SK-N-SH (cell line): ENCODE measurements at regions not wholly inside any gene's neighbourhood (a gene's known extent, or its start where the extent isn't known, plus 50 kb on each side); places are given as distances from the start of the nearest gene placed in this dataset.

Source experiments
- CTCF ChIA-PET: fragments of 300-600, 350-600 bp; formaldehyde crosslinking; extraction: SDS; loops from one replicate; lab custom pipeline; 2021; lab: Yijun Ruan, JAX
- POLR2A ChIA-PET: fragments of 350-600 bp; sonication (Branson Sonifier 250); formaldehyde crosslinking; extraction: SDS; loops from one replicate; lab custom pipeline; 2020; ENCODE audit warnings: antibody characterized with exemption, inconsistent platforms; lab: Yijun Ruan, JAX
- DNase-seq: peaks from one replicate; pipeline ENCODE4 v3.0.0; 2012
- H2AFZ ChIP-seq: fragments of 200-600 bp; sonication (generic); 2 replicates; pipeline ENCODE4 v1.8.1; 2016; ENCODE audit warnings: antibody characterized with exemption, mild to moderate bottlenecking, low read depth
- H3F3A ChIP-seq: fragments of 200-600 bp; sonication (generic); replicated peaks from 2 replicates; pipeline ENCODE3; 2016; ENCODE audit warnings: antibody characterized with exemption, mild to moderate bottlenecking; ENCODE audit not compliant: insufficient read depth
- H3K27ac ChIP-seq, 2 experiments: fragments of 200-500 bp in 1 of 2; fragments of 200-600 bp in 1 of 2; sonication (Bioruptor generic) in 1 of 2; sonication (generic), shearing (Covaris generic) in 1 of 2; 2 replicates each; pipeline versions ENCODE4 v1.5.1 to v1.6.1; 2014 to 2016; ENCODE audit warnings: low read depth in 2 of 2, inconsistent platforms in 1 of 2, low read length in 1 of 2, mild to moderate bottlenecking in 1 of 2, mixed read lengths in 1 of 2
- H3K27me3 ChIP-seq: fragments of 200-600 bp; sonication (generic), shearing (Covaris generic); 2 replicates; pipeline ENCODE4 v1.6.1; 2016; ENCODE audit warnings: mixed run types; ENCODE audit not compliant: insufficient read depth
- H3K36me3 ChIP-seq, 2 experiments: fragments of 200-500 bp in 1 of 2; fragments of 200-600 bp in 1 of 2; sonication (Bioruptor generic) in 1 of 2; sonication (generic) in 1 of 2; replicated peaks in 1 of 2; 2 replicates each; pipeline versions ENCODE3 to v1.5.1; 2014 to 2016; ENCODE audit warnings: low read length in 1 of 2, mild to moderate bottlenecking in 1 of 2; ENCODE audit not compliant: insufficient read depth in 2 of 2, control insufficient read depth in 1 of 2
- H3K4me1 ChIP-seq, 2 experiments: fragments of 200-500 bp in 1 of 2; fragments of 200-600 bp in 1 of 2; sonication (Bioruptor generic) in 1 of 2; sonication (generic), shearing (Covaris generic) in 1 of 2; 2 replicates each; pipeline versions ENCODE4 v1.5.1 to v1.6.1; 2014 to 2016; ENCODE audit warnings: low read depth in 1 of 2, low read length in 1 of 2, mixed run types in 1 of 2; ENCODE audit not compliant: insufficient read depth in 2 of 2, control insufficient read depth in 1 of 2
- H3K4me2 ChIP-seq: fragments of 200-600 bp; sonication (generic), shearing (Covaris generic); 2 replicates; pipeline ENCODE4 v1.6.1; 2017; ENCODE audit warnings: mixed run types
- H3K4me3 ChIP-seq, 2 experiments: fragments of 200-500 bp in 1 of 2; fragments of 200-600 bp in 1 of 2; sonication (Bioruptor generic) in 1 of 2; sonication (generic), shearing (Covaris generic) in 1 of 2; 2 replicates each; pipeline versions ENCODE4 v1.5.1 to v1.8.1; 2014 to 2016; ENCODE audit warnings: low read depth in 2 of 2, inconsistent platforms in 1 of 2, low read length in 1 of 2, mild to moderate bottlenecking in 1 of 2, mixed read lengths in 1 of 2, moderate library complexity in 1 of 2
- H3K79me2 ChIP-seq: fragments of 200-600 bp; sonication (generic); 2 replicates; pipeline ENCODE4 v1.8.1; 2017; ENCODE audit warnings: mild to moderate bottlenecking; ENCODE audit not compliant: insufficient read depth
- H3K9ac ChIP-seq: fragments of 200-600 bp; sonication (generic); 2 replicates; pipeline ENCODE4 v1.6.1; 2017; ENCODE audit warnings: mixed run types
- H3K9me2 ChIP-seq: fragments of 200-600 bp; sonication (generic); 2 replicates; pipeline ENCODE4 v1.6.1; 2017; ENCODE audit warnings: mixed run types
- H3K9me3 ChIP-seq: fragments of 200-600 bp; sonication (generic); 2 replicates; pipeline ENCODE4 v1.6.1; 2017; ENCODE audit warnings: mixed run types, mild to moderate bottlenecking, moderate library complexity
- H4K20me1 ChIP-seq: fragments of 200-600 bp; sonication (generic); 2 replicates; pipeline ENCODE4 v1.6.1; 2017; ENCODE audit warnings: mild to moderate bottlenecking, mixed run types; ENCODE audit not compliant: insufficient read depth
- CHD2 ChIP-seq: fragments of 150-350 bp; IDR thresholded peaks from 2 replicates; pipeline ENCODE4 v1.6.1; 2018; ENCODE audit warnings: low read length; ENCODE audit not compliant: partially characterized antibody
- FOSL2 ChIP-seq: IDR thresholded peaks from 2 replicates; pipeline ENCODE4 v1.4.0; 2012; ENCODE audit warnings: low read depth, mild to moderate bottlenecking, moderate library complexity, borderline replicate concordance
- JUND ChIP-seq: IDR thresholded peaks from 2 replicates; pipeline ENCODE4 v1.4.0; 2012
- MEF2A ChIP-seq: IDR thresholded peaks from 2 replicates; pipeline ENCODE4 v1.4.0; 2012; ENCODE audit warnings: low read depth, borderline replicate concordance
- RFX5 ChIP-seq: IDR thresholded peaks from 2 replicates; pipeline ENCODE4 v1.6.1; 2012; ENCODE audit warnings: mild to moderate bottlenecking, improper control_type of control experiment, low read length
- RXRA ChIP-seq: IDR thresholded peaks from 2 replicates; pipeline ENCODE4 v1.4.0; 2012; ENCODE audit warnings: low read depth, mild to moderate bottlenecking, borderline replicate concordance
- TAF1 ChIP-seq: IDR thresholded peaks from 2 replicates; pipeline ENCODE4 v1.6.1; 2012; ENCODE audit warnings: low read depth, mild to moderate bottlenecking, low read length, moderate library complexity, borderline replicate concordance
- TCF12 ChIP-seq: IDR thresholded peaks from 2 replicates; pipeline ENCODE4 v1.4.0; 2012
- YY1 ChIP-seq: IDR thresholded peaks from 2 replicates; pipeline ENCODE4 v1.4.0; 2012; ENCODE audit warnings: low read depth, mild to moderate bottlenecking
- WGBS: methylation state at CpG from one replicate; pipeline ENCODE4 v1.1.6; 2017; ENCODE audit warnings: low lambda C conversion rate; 5-methylcytosine and 5-hydroxymethylcytosine counted together
- TF ChIP-seq, protein P1 (sequence below): IDR thresholded peaks from 2 replicates; pipeline ENCODE4 v1.4.0; 2012; ENCODE audit warnings: low read depth, borderline replicate concordance
- TF ChIP-seq, protein P2 (sequence below): fragments of 200-600 bp; sonication (generic); IDR thresholded peaks from 2 replicates; pipeline ENCODE4 v1.6.1; 2017; ENCODE audit warnings: antibody characterized with exemption, mild to moderate bottlenecking, moderate library complexity
- TF ChIP-seq, protein P3 (sequence below): IDR thresholded peaks from 2 replicates; pipeline ENCODE4 v1.4.0; 2012; ENCODE audit warnings: low read depth, borderline replicate concordance
- TF ChIP-seq, protein P4 (sequence below): IDR thresholded peaks from 2 replicates; pipeline ENCODE4; 2012
- TF ChIP-seq, protein P5 (sequence below): fragments of 150-350 bp; IDR thresholded peaks from 2 replicates; pipeline ENCODE4 v1.6.1; 2017; ENCODE audit warnings: antibody characterized with exemption, low read length, low read depth, borderline replicate concordance

DNA sequence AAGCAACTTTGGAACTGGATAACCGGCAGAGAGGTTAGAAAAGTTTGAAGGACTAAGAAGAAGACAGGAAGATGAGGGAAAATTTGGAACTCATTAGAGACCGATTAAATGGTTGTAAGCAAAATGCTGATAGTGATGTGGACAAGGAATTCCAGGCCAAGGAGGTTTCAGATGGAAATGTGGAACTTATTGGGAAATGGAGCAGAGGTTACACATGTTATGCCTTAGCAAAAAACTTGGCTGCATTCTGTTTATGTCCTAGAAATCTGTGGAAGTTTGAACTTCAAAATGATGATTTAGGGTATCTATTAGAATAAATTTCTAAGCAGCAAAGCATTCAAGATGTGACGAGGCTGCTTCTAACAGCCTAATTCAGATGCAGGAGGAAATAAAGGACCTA lies 675.1 kb upstream of the SYT4 start:
- H3K36me3 ChIP-seq, result no peaks in the 10 kb centered on the region
- H3K27me3 ChIP-seq, result no peaks in the 10 kb centered on the region
- H3K79me2 ChIP-seq, result no peaks in the 10 kb centered on the region
- no peaks in the 10 kb centered on the region for H3K9me2 ChIP-seq
- H2AFZ ChIP-seq, result no peak overlapping the region
- no peak overlapping the region for H3K4me2 ChIP-seq
- H3F3A ChIP-seq, result no peaks in the 10 kb centered on the region
- ChIA-PET CTCF (no interaction called here), POLR2A (no interaction called here)
- no peak for DNase-seq
- no peak overlapping the region for H3K27ac ChIP-seq
- H3K9me3 ChIP-seq, result no peaks in the 10 kb centered on the region
- H3K9ac ChIP-seq, result no peak overlapping the region
- H3K4me3 ChIP-seq, result no peak overlapping the region
- 87% methylated on average over 3 of the region's 3 CpGs for WGBS
- H3K4me1 ChIP-seq, result no peaks in the 10 kb centered on the region; a peak in 1 of 4 replicates
- TF ChIP-seq, protein P1, sequence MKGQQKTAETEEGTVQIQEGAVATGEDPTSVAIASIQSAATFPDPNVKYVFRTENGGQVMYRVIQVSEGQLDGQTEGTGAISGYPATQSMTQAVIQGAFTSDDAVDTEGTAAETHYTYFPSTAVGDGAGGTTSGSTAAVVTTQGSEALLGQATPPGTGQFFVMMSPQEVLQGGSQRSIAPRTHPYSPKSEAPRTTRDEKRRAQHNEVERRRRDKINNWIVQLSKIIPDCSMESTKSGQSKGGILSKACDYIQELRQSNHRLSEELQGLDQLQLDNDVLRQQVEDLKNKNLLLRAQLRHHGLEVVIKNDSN, result no peak
- no peaks in the 10 kb centered on the region for H4K20me1 ChIP-seq

DNA sequence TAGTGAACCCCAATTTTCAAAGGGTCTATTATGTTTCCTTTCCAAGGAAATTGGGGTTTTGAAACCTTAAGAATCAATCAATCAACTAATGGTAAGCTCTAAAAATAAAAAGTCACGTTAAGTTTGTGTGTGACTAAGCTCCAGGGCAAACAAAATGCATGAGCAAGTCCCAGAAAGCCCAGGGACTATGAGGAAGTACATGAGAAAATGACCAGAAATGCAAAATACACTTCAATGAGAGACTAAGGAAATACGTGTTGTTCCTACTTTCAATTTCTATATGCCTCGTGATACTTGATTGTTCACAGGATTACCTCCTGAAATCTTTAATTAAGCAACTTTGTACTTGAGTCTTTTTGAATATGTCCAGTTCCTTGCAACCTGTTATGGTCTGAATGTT lies 684.4 kb upstream of the SYT4 start:
- 64% methylated on average over 3 of the region's 3 CpGs for WGBS

More for the DNA sequence above, 684.4 kb upstream of the SYT4 start:
- no peaks in the 10 kb centered on the region; a peak in 1 of 4 replicates for H3K4me1 ChIP-seq
- ChIA-PET CTCF (no interaction called here), POLR2A (no interaction called here)
- H3K79me2 ChIP-seq, result no peaks in the 10 kb centered on the region
- H3K27me3 ChIP-seq, result no peaks in the 10 kb centered on the region
- no peaks in the 10 kb centered on the region for H4K20me1 ChIP-seq
- H3K27ac ChIP-seq, result no peak overlapping the region
- H3K4me3 ChIP-seq, result no peak overlapping the region
- H3K9ac ChIP-seq, result no peak overlapping the region
- no peaks in the 10 kb centered on the region for H3K9me3 ChIP-seq
- no peaks in the 10 kb centered on the region for H3K36me3 ChIP-seq
- H2AFZ ChIP-seq, result no peak overlapping the region
- DNase-seq, result no peak
- no peaks in the 10 kb centered on the region; the same call in 1 of the 2 replicates for H3K9me2 ChIP-seq
- TF ChIP-seq MEF2A (no peak), TAF1 (no peak), TCF12 (no peak), RFX5 (no peak), CHD2 (no peak), YY1 (no peak), RXRA (no peak), JUND (no peak), FOSL2 (no peak)
- TF ChIP-seq, protein P2, sequence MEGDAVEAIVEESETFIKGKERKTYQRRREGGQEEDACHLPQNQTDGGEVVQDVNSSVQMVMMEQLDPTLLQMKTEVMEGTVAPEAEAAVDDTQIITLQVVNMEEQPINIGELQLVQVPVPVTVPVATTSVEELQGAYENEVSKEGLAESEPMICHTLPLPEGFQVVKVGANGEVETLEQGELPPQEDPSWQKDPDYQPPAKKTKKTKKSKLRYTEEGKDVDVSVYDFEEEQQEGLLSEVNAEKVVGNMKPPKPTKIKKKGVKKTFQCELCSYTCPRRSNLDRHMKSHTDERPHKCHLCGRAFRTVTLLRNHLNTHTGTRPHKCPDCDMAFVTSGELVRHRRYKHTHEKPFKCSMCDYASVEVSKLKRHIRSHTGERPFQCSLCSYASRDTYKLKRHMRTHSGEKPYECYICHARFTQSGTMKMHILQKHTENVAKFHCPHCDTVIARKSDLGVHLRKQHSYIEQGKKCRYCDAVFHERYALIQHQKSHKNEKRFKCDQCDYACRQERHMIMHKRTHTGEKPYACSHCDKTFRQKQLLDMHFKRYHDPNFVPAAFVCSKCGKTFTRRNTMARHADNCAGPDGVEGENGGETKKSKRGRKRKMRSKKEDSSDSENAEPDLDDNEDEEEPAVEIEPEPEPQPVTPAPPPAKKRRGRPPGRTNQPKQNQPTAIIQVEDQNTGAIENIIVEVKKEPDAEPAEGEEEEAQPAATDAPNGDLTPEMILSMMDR, result no peak
- TF ChIP-seq, protein P3, sequence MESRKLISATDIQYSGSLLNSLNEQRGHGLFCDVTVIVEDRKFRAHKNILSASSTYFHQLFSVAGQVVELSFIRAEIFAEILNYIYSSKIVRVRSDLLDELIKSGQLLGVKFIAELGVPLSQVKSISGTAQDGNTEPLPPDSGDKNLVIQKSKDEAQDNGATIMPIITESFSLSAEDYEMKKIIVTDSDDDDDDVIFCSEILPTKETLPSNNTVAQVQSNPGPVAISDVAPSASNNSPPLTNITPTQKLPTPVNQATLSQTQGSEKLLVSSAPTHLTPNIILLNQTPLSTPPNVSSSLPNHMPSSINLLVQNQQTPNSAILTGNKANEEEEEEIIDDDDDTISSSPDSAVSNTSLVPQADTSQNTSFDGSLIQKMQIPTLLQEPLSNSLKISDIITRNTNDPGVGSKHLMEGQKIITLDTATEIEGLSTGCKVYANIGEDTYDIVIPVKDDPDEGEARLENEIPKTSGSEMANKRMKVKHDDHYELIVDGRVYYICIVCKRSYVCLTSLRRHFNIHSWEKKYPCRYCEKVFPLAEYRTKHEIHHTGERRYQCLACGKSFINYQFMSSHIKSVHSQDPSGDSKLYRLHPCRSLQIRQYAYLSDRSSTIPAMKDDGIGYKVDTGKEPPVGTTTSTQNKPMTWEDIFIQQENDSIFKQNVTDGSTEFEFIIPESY, result no peak
- TF ChIP-seq, protein P4, sequence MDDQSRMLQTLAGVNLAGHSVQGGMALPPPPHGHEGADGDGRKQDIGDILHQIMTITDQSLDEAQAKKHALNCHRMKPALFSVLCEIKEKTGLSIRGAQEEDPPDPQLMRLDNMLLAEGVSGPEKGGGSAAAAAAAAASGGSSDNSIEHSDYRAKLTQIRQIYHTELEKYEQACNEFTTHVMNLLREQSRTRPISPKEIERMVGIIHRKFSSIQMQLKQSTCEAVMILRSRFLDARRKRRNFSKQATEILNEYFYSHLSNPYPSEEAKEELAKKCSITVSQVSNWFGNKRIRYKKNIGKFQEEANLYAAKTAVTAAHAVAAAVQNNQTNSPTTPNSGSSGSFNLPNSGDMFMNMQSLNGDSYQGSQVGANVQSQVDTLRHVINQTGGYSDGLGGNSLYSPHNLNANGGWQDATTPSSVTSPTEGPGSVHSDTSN, result no peak
- TF ChIP-seq, protein P1, result no peak
- TF ChIP-seq, protein P5, sequence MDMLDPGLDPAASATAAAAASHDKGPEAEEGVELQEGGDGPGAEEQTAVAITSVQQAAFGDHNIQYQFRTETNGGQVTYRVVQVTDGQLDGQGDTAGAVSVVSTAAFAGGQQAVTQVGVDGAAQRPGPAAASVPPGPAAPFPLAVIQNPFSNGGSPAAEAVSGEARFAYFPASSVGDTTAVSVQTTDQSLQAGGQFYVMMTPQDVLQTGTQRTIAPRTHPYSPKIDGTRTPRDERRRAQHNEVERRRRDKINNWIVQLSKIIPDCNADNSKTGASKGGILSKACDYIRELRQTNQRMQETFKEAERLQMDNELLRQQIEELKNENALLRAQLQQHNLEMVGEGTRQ, result no peak
- H3K4me2 ChIP-seq, result no peak overlapping the region
- no peaks in the 10 kb centered on the region for H3F3A ChIP-seq
